GM12878 (cell line): ENCODE measurements at regions not wholly inside any gene's neighbourhood (a gene's known extent, or its start where the extent isn't known, plus 50 kb on each side); places are given as distances from the start of the nearest gene placed in this dataset.

Source experiments
- ESRRA ChIP-seq: IDR thresholded peaks from 2 replicates; pipeline ENCODE4 v1.6.1; 2012; ENCODE audit warnings: mild to moderate bottlenecking, low read length, improper control_type of control experiment
- IKZF1 ChIP-seq: fragments of 450-650 bp; conservative IDR thresholded peaks from 2 replicates; pipeline ENCODE4 v1.6.1; 2017; ENCODE audit warnings: antibody characterized with exemption, mild to moderate bottlenecking
- SREBF2 ChIP-seq: IDR thresholded peaks from 2 replicates; pipeline ENCODE4 v1.6.1; 2012; ENCODE audit warnings: mild to moderate bottlenecking, low read length
- TAF1 ChIP-seq: IDR thresholded peaks from 2 replicates; pipeline ENCODE4 v1.6.1; 2011; ENCODE audit warnings: mild to moderate bottlenecking, low read depth, low read length, borderline replicate concordance
- ZNF217 ChIP-seq: fragments of 450-650 bp; IDR thresholded peaks from 2 replicates; pipeline ENCODE4 v1.6.1; 2017; ENCODE audit warnings: antibody characterized with exemption, mild to moderate bottlenecking
- ZNF274 ChIP-seq: IDR thresholded peaks from one replicate; pipeline ENCODE4 v1.8.0; 2011; ENCODE audit not compliant: insufficient read length, insufficient read depth
- TF ChIP-seq, protein P1 (sequence below): fragments of 450-650 bp; formaldehyde crosslinking; IDR thresholded peaks from 2 replicates; pipeline ENCODE4 v1.4.0; 2022; ENCODE audit warnings: mild to moderate bottlenecking, moderate library complexity
- TF ChIP-seq, protein P2 (sequence below): IDR thresholded peaks from 2 replicates; pipeline ENCODE4 v1.6.1; 2012; ENCODE audit warnings: improper control_type of control experiment, low read depth, low read length; ENCODE audit not compliant: insufficient replicate concordance

DNA sequence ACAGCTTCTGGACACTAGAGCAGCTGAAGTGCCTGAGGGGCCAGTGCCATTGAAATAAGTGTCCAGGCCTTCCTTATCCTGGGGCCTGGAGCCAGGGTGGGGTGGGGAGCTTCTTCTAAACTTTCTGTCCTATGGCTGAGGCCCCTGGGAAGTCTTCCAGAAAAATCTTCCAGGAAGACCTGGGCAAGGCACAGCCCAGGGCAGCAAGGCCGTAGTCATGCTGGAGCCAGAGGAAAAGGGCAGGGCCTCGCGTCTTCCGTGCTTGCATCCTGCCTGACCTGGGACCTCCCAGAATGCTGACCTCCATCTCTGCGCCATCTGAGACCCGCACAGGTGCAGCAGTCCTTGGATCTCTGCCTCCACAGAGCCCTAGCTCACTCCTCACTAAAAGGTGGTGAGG lies 96.7 kb upstream of the SLC44A3 start (continued):
- TF ChIP-seq, protein P1, sequence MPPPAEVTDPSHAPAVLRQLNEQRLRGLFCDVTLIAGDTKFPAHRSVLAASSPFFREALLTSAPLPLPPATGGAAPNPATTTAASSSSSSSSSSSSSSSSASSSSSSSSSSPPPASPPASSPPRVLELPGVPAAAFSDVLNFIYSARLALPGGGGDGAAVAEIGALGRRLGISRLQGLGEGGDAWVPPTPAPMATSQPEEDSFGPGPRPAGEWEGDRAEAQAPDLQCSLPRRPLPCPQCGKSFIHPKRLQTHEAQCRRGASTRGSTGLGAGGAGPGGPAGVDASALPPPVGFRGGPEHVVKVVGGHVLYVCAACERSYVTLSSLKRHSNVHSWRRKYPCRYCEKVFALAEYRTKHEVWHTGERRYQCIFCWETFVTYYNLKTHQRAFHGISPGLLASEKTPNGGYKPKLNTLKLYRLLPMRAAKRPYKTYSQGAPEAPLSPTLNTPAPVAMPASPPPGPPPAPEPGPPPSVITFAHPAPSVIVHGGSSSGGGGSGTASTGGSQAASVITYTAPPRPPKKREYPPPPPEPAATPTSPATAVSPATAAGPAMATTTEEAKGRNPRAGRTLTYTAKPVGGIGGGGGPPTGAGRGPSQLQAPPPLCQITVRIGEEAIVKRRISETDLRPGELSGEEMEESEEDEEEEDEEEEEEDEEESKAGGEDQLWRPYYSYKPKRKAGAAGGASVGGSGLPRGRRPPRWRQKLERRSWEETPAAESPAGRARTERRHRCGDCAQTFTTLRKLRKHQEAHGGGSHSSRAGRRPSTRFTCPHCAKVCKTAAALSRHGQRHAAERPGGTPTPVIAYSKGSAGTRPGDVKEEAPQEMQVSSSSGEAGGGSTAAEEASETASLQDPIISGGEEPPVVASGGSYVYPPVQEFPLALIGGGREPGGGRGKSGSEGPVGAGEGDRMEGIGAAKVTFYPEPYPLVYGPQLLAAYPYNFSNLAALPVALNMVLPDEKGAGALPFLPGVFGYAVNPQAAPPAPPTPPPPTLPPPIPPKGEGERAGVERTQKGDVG (CRISPR knock-in tag), result no peak
- TF ChIP-seq ZNF217, result no peak
- TF ChIP-seq, protein P2, sequence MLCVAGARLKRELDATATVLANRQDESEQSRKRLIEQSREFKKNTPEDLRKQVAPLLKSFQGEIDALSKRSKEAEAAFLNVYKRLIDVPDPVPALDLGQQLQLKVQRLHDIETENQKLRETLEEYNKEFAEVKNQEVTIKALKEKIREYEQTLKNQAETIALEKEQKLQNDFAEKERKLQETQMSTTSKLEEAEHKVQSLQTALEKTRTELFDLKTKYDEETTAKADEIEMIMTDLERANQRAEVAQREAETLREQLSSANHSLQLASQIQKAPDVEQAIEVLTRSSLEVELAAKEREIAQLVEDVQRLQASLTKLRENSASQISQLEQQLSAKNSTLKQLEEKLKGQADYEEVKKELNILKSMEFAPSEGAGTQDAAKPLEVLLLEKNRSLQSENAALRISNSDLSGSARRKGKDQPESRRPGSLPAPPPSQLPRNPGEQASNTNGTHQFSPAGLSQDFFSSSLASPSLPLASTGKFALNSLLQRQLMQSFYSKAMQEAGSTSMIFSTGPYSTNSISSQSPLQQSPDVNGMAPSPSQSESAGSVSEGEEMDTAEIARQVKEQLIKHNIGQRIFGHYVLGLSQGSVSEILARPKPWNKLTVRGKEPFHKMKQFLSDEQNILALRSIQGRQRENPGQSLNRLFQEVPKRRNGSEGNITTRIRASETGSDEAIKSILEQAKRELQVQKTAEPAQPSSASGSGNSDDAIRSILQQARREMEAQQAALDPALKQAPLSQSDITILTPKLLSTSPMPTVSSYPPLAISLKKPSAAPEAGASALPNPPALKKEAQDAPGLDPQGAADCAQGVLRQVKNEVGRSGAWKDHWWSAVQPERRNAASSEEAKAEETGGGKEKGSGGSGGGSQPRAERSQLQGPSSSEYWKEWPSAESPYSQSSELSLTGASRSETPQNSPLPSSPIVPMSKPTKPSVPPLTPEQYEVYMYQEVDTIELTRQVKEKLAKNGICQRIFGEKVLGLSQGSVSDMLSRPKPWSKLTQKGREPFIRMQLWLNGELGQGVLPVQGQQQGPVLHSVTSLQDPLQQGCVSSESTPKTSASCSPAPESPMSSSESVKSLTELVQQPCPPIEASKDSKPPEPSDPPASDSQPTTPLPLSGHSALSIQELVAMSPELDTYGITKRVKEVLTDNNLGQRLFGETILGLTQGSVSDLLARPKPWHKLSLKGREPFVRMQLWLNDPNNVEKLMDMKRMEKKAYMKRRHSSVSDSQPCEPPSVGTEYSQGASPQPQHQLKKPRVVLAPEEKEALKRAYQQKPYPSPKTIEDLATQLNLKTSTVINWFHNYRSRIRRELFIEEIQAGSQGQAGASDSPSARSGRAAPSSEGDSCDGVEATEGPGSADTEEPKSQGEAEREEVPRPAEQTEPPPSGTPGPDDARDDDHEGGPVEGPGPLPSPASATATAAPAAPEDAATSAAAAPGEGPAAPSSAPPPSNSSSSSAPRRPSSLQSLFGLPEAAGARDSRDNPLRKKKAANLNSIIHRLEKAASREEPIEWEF, result no peak
- TF ChIP-seq TAF1, result no peak
- no peak for TF ChIP-seq ZNF274
- TF ChIP-seq IKZF1, result no peak
- TF ChIP-seq ESRRA, result no peak
- no peak for TF ChIP-seq SREBF2
